ENCODE measurements at regions not wholly inside any gene's neighbourhood (a gene's known extent, or its start where the extent isn't known, plus 50 kb on each side); places are given as distances from the start of the nearest gene placed in this dataset.

DNA sequence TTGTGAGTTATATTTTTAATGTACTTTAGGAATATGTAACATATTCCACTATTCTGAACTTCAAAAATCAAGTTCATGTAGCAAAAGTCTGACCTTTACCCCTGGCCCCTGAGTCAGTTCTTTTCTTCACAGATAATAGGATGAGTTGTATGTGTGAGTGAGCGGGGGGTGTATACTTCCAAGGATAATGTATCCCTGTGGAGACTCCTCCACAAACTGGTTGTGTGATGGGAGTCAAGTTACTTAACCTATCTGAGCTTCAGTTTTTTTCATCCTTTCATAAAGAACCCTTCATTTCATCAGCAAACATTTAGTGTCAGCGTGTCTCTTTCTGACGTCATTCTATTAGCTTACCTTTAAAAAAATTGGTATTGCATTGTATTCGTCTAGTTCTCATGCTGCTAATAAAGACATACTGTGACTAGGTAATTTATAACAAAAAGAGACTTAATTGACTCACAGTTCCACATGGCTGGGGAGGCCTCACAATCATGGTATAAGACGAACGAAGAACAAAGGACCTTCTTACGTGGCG lies 288.1 kb upstream of the GPC6 start:
- Histone ChIP-seq H3K4me1 (ENCODE audit: low read length) (no peaks in the 10 kb centered on the region), H3K9me3 (replicated peaks; ENCODE audit: insufficient read depth, low read length) (no peaks in the 10 kb centered on the region), H3K9ac (ENCODE audit: low read length) (no peak overlapping the region), H3K4me3 (ENCODE audit: low read length) (no peak overlapping the region), H3K9me2 (replicated peaks; ENCODE audit: insufficient read depth, low read length) (no peaks in the 10 kb centered on the region), H3F3A (ENCODE audit: insufficient read depth, low read length) (no peaks in the 10 kb centered on the region), H3K27me3 (replicated peaks; ENCODE audit: insufficient read depth, low read length) (no peaks in the 10 kb centered on the region), H3K36me3 (replicated peaks; ENCODE audit: insufficient read depth, low read length) (no peaks in the 10 kb centered on the region), H3K4me2 (ENCODE audit: low read depth, low read length) (no peak overlapping the region), H2AFZ (ENCODE audit: low read length) (no peak overlapping the region), H3K27ac (ENCODE audit: low read length) (no peak overlapping the region), H4K20me1 (ENCODE audit: insufficient read depth, low read length) (no peaks in the 10 kb centered on the region), H3K79me2 (ENCODE audit: low read length) (no peaks in the 10 kb centered on the region)
- TF ChIP-seq CTCF (IDR thresholded peaks at IDR 0.05; ENCODE audit: low read length) (no peak), EZH2phosphoT487 (IDR thresholded peaks at IDR 0.05; ENCODE audit: low read length) (no peak), EZH2 (optimal IDR thresholded peaks at IDR 0.05; ENCODE audit: low read depth, low read length) (no peak)
- DNase-seq: no peak

- TF ChIP-seq CTCF (IDR thresholded peaks at IDR 0.05; ENCODE audit: low read length) (no peak), EZH2 (optimal IDR thresholded peaks at IDR 0.05; ENCODE audit: low read depth, low read length) (no peak), EZH2phosphoT487 (IDR thresholded peaks at IDR 0.05; ENCODE audit: low read length) (no peak)
- no peaks in the 10 kb centered on the region for H3K36me3 ChIP-seq (replicated peaks; ENCODE audit: insufficient read depth, low read length)
Observed at GRCh38 chr13:92941167-92941566, 285.4 kb upstream of the GPC6 start.

GRCh38 chr13:92947770-92948434 lies 278.7 kb upstream of the GPC6 start:
- no peaks in the 10 kb centered on the region for H3K79me2 ChIP-seq (ENCODE audit: low read length)
- H3K4me3 ChIP-seq (ENCODE audit: low read length): no peak overlapping the region
- no peaks in the 10 kb centered on the region for H3F3A ChIP-seq (ENCODE audit: insufficient read depth, low read length)
- no peak overlapping the region for H3K4me2 ChIP-seq (ENCODE audit: low read depth, low read length)
- no peaks in the 10 kb centered on the region for H3K27me3 ChIP-seq (replicated peaks; ENCODE audit: insufficient read depth, low read length)
- no peaks in the 10 kb centered on the region for H3K9me3 ChIP-seq (replicated peaks; ENCODE audit: insufficient read depth, low read length)
- no peaks in the 10 kb centered on the region for H3K9me2 ChIP-seq (replicated peaks; ENCODE audit: insufficient read depth, low read length)
- no peak overlapping the region for H2AFZ ChIP-seq (ENCODE audit: low read length)
- H3K36me3 ChIP-seq (replicated peaks; ENCODE audit: insufficient read depth, low read length): no peaks in the 10 kb centered on the region
- DNase-seq: no peak
- TF ChIP-seq CTCF (IDR thresholded peaks at IDR 0.05; ENCODE audit: low read length) (no peak), EZH2phosphoT487 (IDR thresholded peaks at IDR 0.05; ENCODE audit: low read length) (no peak), EZH2 (optimal IDR thresholded peaks at IDR 0.05; ENCODE audit: low read depth, low read length) (no peak)
- H3K4me1 ChIP-seq (ENCODE audit: low read length): no peaks in the 10 kb centered on the region
- no peaks in the 10 kb centered on the region for H4K20me1 ChIP-seq (ENCODE audit: insufficient read depth, low read length)
- H3K27ac ChIP-seq (ENCODE audit: low read length): no peak overlapping the region
- H3K9ac ChIP-seq (ENCODE audit: low read length): no peak overlapping the region

More at GRCh38 chr13:92941167-92941566, 285.4 kb upstream of the GPC6 start:
- H3K9ac ChIP-seq (ENCODE audit: low read length): no peak overlapping the region
- H2AFZ ChIP-seq (ENCODE audit: low read length): no peak overlapping the region
- H3K27me3 ChIP-seq (replicated peaks; ENCODE audit: insufficient read depth, low read length): no peaks in the 10 kb centered on the region
- no peak overlapping the region for H3K27ac ChIP-seq (ENCODE audit: low read length)
- H3K9me2 ChIP-seq (replicated peaks; ENCODE audit: insufficient read depth, low read length): no peaks in the 10 kb centered on the region
- H3K79me2 ChIP-seq (ENCODE audit: low read length): no peaks in the 10 kb centered on the region
- H3K4me3 ChIP-seq (ENCODE audit: low read length): no peak overlapping the region
- no peak for DNase-seq
- no peaks in the 10 kb centered on the region for H3K4me1 ChIP-seq (ENCODE audit: low read length)
- H3K9me3 ChIP-seq (replicated peaks; ENCODE audit: insufficient read depth, low read length): no peaks in the 10 kb centered on the region
- H4K20me1 ChIP-seq (ENCODE audit: insufficient read depth, low read length): no peaks in the 10 kb centered on the region
- H3F3A ChIP-seq (ENCODE audit: insufficient read depth, low read length): no peaks in the 10 kb centered on the region
- no peak overlapping the region for H3K4me2 ChIP-seq (ENCODE audit: low read depth, low read length)
